A673 (cell line): ENCODE measurements at regions not wholly inside any gene's neighbourhood (a gene's known extent, or its start where the extent isn't known, plus 50 kb on each side); places are given as distances from the start of the nearest gene placed in this dataset.
"Not testable (repeated sequence)": the region's sequence is repeated elsewhere in the genome, so short reads cannot be mapped to it uniquely, and the experiment has no call there.

ENCODE experiments used
- BruUV-seq: library from RNA; stranded (reverse); fragments of 400-500 nt; replicated peaks from 2 replicates; lab custom pipeline; 2021; lab: Mats Ljungman, UMichigan
- CTCF ChIA-PET: fragments of 300-600 bp; sonication (Branson Sonifier 250); formaldehyde crosslinking; loops from one replicate; lab custom pipeline; 2022; ENCODE audit warnings: antibody characterized with exemption; lab: Charles Lee
- POLR2A ChIA-PET: fragments of 300-600 bp; sonication (Branson Sonifier 250); formaldehyde crosslinking; loops from one replicate; lab custom pipeline; 2022; ENCODE audit warnings: antibody characterized with exemption; ENCODE audit not compliant: low non-redundant PET; lab: Charles Lee
- DNase-seq: peaks from one replicate; pipeline ENCODE4 v3.0.0-alpha.2; 2015; ENCODE audit warnings: low spot score
- H3K27ac ChIP-seq: fragments of 200-600 bp; sonication (generic); 2 replicates; pipeline ENCODE4 v1.5.1; 2016; ENCODE audit warnings: mixed run types, low read depth, mild to moderate bottlenecking, mixed read lengths, antibody characterized with exemption, low read length; ENCODE audit not compliant: poor library complexity, severe bottlenecking
- H3K27me3 ChIP-seq: fragments of 200-600 bp; sonication (generic); replicated peaks from 2 replicates; pipeline ENCODE4 v1.6.1; 2017; ENCODE audit warnings: mixed run types, low read depth, mild to moderate bottlenecking, mixed read lengths, antibody characterized with exemption, low read length; ENCODE audit not compliant: insufficient read depth, poor library complexity
- H3K36me3 ChIP-seq: fragments of 200-600 bp; sonication (generic); 2 replicates; pipeline ENCODE4 v1.6.1; 2016; ENCODE audit warnings: mixed run types, mild to moderate bottlenecking, mixed read lengths, antibody characterized with exemption, low read length; ENCODE audit not compliant: insufficient read depth, poor library complexity, severe bottlenecking
- H3K4me1 ChIP-seq: fragments of 200-600 bp; sonication (generic); 2 replicates; pipeline ENCODE4 v1.6.1; 2017; ENCODE audit warnings: mixed run types, mild to moderate bottlenecking, mixed read lengths, antibody characterized with exemption, low read length; ENCODE audit not compliant: insufficient read depth, poor library complexity, severe bottlenecking
- H3K4me3 ChIP-seq: fragments of 200-600 bp; sonication (generic); 2 replicates; pipeline ENCODE4 v1.5.1; 2016; ENCODE audit warnings: low read depth, mixed run types, mild to moderate bottlenecking, mixed read lengths, low read length; ENCODE audit not compliant: poor library complexity, severe bottlenecking
- H3K9me3 ChIP-seq: fragments of 200-600 bp; sonication (generic); 2 replicates; pipeline ENCODE4 v1.6.1; 2016; ENCODE audit warnings: mixed run types, low read depth, mild to moderate bottlenecking, mixed read lengths, antibody characterized with exemption, low read length; ENCODE audit not compliant: poor library complexity, severe bottlenecking
- EZH2 ChIP-seq: fragments of 200-600 bp; sonication (generic); IDR thresholded peaks from 2 replicates; pipeline ENCODE4 v1.6.1; 2017; ENCODE audit warnings: borderline replicate concordance, low read depth, mild to moderate bottlenecking, mixed read lengths, antibody characterized with exemption, low read length; ENCODE audit not compliant: poor library complexity, severe bottlenecking
- intact Hi-C: fragments of 100-400 bp; cut with micrococcal nuclease; formaldehyde crosslinking; loops from one replicate; pipeline ENCODE4 v1.10.0; 2022; ENCODE audit not compliant: unreplicated experiment
- TF ChIP-seq, protein P1 (sequence below): fragments of 300-800, 200-600 bp; sonication (generic); conservative IDR thresholded peaks from 2 replicates; pipeline ENCODE4 v1.5.1; 2017; ENCODE audit warnings: low read depth, mild to moderate bottlenecking, antibody characterized with exemption, low read length, moderate library complexity, mixed read lengths

DNA sequence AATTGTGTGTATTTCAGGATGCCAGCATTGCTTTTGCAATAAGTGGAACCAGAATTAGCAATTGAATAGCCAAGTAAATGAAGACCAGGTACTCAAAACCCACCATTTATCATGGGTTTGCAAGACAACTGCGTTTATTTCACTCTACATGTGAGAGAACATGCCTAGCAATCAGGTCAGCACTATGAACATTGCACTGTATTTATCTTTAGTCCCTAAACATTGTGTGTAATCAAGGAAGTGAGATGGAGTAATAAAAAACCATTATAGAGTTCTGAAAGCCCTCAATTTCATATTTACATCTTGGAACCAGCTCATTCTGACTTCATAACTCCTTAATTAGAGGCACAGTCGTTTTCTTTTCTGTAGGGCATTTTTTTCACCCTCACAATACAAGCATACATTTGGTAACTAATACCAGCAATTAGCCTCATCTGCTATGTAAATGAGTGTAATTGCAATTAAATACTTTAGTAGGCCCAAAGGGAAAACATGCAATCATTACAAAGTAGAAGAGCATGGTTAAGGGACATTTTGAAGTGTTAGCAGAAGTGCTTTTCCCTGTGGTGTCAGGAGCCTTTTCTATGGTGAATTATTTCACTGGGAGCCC lies 153.1 kb upstream of the DPH6 start:
- Histone ChIP-seq H3K9me3 (no peaks in the 10 kb centered on the region), H3K4me1 (peaks cover 6% of the 10 kb centered on the region), H3K36me3 (no peaks in the 10 kb centered on the region), H3K27ac (no peak overlapping the region), H3K4me3 (no peak overlapping the region), H3K27me3 (no peaks in the 10 kb centered on the region)
- intact Hi-C loops, result no loop called here
- ChIA-PET POLR2A (no interaction called here), CTCF (no interaction called here)
- no peak for DNase-seq
- BruUV-seq, result no TSS peak
- no peak for TF ChIP-seq EZH2
- TF ChIP-seq, protein P1, sequence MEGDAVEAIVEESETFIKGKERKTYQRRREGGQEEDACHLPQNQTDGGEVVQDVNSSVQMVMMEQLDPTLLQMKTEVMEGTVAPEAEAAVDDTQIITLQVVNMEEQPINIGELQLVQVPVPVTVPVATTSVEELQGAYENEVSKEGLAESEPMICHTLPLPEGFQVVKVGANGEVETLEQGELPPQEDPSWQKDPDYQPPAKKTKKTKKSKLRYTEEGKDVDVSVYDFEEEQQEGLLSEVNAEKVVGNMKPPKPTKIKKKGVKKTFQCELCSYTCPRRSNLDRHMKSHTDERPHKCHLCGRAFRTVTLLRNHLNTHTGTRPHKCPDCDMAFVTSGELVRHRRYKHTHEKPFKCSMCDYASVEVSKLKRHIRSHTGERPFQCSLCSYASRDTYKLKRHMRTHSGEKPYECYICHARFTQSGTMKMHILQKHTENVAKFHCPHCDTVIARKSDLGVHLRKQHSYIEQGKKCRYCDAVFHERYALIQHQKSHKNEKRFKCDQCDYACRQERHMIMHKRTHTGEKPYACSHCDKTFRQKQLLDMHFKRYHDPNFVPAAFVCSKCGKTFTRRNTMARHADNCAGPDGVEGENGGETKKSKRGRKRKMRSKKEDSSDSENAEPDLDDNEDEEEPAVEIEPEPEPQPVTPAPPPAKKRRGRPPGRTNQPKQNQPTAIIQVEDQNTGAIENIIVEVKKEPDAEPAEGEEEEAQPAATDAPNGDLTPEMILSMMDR, result no peak

- H3K4me3 ChIP-seq, BruUV-seq, H3K9me3 ChIP-seq, H3K27ac ChIP-seq, POLR2A ChIA-PET, H3K36me3 ChIP-seq, DNase-seq, H3K4me1 ChIP-seq, intact Hi-C loops, CTCF ChIA-PET, H3K27me3 ChIP-seq: not testable (repeated sequence)
Observed at GRCh38 chr15:35700091-35700593, 154.2 kb upstream of the DPH6 start.

DNA sequence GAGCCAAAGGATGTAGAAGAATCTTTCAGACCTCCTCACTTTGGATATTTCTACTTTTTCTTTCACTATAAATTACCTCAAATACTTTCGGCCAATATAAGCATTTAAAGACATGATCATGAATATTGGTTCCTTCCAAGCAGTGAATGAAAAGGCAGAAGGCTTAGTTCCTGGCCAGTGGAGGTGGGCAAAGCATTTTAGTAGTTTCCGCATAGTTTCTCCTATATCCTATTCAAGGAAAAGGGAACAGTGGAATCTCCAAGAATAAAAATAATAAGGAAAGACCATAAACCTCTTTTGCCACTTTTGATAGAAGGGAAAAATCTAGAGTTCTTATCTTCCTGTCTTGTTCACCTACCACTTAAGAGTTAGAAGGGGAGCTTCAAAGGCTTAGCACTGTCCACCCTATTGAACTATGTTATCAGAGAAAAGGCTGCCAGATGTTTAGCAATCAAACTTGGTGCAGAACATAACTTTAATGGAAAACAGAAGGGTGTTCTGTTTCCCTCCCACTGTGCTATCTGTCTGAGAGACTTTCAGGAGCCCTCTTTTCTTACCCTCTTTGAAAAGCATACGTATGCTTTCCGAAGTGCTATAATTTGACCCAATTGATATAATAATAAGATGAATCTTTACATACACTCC lies 155.6 kb upstream of the DPH6 start:
- Histone ChIP-seq H3K27ac (no peak overlapping the region), H3K36me3 (no peaks in the 10 kb centered on the region), H3K9me3 (no peaks in the 10 kb centered on the region), H3K4me1 (peaks cover 8% of the 10 kb centered on the region), H3K4me3 (no peak overlapping the region), H3K27me3 (no peaks in the 10 kb centered on the region)
- ChIA-PET POLR2A (no interaction called here), CTCF (no interaction called here)
- no peak for TF ChIP-seq EZH2
- TF ChIP-seq, protein P1, result no peak
- intact Hi-C loops, result no loop called here
- BruUV-seq, result no TSS peak
- no peak for DNase-seq
